HG03108 (cell line): ENCODE measurements at regions not wholly inside any gene's neighbourhood (a gene's known extent, or its start where the extent isn't known, plus 50 kb on each side); places are given as distances from the start of the nearest gene placed in this dataset.

Experiments
- ATAC-seq: cut with Tn5 transposase; IDR thresholded peaks from one replicate; pipeline ENCODE4 v1.9.1; 2021; ENCODE audit warnings: moderate library complexity; ENCODE audit not compliant: unreplicated experiment

DNA sequence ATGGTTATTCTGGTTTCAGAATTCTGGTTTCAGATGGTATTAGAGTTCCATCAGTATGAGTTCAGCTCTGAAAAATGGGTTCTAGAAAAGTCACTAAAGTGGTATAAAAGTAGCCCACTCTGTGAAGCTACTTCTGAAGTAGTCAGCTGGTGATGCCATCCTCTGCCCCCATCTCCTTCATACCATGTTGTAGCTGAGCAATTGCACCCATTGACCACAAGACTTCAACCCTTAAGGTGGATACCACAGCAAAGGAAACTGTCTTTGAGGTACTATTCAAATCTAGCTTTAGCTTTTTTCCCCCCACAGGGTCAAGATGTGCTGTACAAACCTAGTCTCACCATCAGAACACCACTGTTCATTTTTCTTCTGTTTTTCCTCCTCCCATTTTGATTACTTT is 444.9 kb downstream of the DMAC1 start:
- ATAC-seq, result no peak

DNA sequence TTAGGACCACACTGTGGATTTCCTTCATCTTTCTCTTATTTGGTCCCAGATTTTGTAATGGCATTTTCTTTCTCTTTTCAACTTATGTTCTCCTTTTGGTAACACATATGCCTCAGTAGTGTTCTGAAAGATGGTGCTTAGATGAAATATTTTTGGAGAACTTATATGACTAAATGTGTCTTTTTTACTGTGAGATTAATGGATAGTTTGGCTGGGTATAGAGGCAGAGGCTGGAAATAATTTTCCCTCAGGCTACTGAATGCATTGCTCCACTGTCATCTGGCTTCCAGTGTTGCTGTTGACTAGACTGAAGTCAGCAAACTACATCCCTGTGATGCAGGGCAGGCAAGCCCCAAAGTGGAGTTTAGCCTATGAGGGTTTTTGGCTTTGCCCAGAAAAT is 450.9 kb downstream of the DMAC1 start:
- ATAC-seq, result no peak

DNA sequence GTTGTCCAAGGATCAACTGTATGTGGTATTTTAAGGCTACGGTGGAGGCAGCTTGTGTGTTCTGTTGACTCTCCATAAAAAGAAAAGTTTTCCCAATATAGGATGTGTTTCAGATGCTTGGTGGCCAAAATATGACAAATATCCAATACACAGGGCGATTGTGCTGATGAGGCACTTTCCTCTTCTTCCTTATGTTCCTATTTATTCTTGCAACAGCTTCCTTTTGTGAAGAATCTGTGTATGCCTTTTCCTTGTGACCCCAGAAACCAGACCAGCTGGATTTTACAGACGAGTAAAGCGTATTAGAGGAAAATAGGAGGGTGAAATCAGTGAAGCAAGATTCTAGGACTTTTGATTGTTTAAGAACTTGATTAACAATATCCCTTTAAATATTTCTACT is 452.0 kb downstream of the DMAC1 start:
- ATAC-seq, result no peak

DNA sequence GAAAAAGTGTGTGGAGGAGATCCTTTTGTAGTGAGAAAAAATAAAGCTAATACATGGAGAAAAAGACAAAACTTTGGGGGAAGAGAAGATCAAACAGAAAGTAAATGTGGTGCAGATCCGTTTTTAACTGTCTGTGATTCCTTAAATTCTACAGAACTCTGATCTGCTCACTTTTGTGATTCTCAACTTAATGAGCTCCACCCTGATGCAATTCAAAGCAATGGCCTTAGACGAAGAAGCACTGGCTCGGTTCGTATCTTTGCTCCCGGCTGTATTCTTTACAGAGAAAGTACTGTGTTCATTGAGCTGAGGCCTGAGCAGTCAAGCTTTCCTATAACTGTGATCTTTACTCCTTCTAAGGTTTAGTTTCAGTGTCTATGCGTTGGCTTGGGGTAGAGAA is 453.4 kb downstream of the DMAC1 start:
- ATAC-seq, result no peak

DNA sequence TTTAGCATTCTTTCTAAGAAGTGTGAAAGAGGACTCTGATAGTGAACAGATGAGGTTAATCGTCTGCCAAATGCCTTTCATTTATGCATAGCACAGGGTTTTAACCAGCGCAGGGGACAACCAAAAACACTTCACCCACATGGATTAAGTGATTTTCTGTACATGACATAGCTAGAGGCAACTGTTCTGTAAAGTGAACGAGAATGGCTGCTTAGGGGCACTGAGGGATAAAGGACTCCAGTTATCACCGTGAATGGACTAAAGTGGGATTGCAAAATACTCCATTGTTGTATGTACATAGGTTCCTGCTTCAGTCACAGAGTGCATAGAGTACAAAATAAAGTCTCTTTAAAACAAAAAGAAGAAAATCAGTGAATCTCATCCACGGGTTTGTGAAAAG is 456.8 kb downstream of the DMAC1 start:
- no peak for ATAC-seq

DNA sequence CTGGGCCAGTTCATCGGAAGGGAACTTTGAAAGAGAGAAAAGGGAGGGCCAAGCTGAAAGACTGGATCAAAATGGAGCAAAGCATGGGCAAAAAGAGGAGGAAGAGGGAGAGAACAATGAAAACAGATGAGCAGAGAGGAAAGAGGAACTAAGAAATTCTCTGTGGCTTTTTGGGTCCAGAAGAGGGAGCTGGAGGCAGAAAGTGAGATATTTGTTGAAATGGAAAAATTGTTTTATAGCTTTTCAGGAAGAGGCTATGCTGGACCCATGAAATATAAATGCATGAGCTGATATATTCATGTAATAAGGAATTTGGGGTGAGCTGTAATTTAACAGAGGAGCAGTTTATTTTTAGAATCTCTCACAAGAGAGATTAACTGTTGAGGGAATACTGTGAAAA is 457.3 kb downstream of the DMAC1 start:
- peak; percentile 61 for ATAC-seq

DNA sequence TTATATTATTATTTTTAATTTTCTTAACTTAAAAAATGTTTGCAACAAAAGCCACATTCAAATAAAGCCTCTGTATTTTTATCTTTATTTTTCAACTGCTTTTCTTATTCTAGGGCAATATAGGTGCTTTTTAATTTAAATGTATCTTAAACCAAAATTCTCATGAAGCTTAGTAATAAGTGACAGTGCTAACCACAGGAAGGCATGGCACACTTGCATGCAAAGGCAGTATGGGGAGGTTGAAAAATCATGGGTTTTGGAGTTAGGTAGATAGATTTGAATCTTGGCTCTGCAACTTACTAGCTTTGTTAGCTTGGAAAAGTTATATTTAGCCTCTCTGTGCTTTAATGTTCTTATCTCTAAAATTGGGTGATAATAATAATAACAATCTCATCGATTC is 458.0 kb downstream of the DMAC1 start:
- ATAC-seq, result no peak

DNA sequence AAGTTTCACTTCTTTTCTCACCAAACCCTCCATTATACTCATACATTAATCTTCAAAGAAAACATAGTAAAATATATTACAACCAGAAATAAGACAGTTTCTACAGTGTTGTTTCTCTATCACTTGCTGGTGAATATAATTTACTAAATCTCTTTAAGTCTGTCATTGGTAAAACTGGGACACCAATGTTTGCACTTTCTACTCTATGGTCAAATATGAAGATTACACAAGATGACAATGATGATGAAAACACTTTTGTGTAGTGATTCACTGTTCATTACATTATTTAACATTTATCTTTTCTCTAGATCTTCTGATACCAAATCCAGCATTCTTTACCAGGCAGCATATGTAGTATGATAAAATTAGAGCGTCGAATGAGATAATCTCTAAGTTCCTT is 459.1 kb downstream of the DMAC1 start:
- ATAC-seq, result no peak

DNA sequence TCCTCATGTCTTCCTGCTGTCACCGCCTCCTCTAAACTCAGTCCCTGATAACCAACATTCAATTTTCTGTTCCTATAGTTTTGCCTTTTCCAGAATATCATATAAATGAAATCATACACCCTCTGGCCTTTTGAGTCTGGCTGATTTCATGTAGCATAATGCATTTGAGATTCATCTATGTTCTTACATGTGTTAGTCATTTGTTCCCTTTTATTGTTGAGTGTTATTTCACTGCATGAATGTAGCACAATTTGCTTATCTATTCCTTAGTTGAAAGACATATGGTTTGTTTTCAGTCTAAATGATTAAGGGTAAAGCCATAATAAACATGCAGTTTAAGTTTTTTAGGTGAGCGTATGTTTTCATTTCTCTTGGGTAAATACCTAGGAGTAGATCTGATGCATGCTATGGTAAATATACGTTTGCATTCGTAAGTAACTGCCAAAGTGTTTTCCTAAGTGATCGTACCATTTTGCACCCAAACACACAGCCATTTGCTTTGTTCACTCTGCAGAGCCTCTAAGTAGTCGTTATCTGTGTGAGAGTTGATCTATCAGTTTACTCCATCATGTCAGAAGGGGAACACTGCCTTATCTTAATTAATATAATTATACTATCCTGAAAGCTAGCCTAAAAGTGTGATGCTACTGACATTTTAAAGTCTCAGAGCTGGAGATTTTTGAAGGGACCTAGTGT is 460.8 kb downstream of the DMAC1 start:
- no peak for ATAC-seq

DNA sequence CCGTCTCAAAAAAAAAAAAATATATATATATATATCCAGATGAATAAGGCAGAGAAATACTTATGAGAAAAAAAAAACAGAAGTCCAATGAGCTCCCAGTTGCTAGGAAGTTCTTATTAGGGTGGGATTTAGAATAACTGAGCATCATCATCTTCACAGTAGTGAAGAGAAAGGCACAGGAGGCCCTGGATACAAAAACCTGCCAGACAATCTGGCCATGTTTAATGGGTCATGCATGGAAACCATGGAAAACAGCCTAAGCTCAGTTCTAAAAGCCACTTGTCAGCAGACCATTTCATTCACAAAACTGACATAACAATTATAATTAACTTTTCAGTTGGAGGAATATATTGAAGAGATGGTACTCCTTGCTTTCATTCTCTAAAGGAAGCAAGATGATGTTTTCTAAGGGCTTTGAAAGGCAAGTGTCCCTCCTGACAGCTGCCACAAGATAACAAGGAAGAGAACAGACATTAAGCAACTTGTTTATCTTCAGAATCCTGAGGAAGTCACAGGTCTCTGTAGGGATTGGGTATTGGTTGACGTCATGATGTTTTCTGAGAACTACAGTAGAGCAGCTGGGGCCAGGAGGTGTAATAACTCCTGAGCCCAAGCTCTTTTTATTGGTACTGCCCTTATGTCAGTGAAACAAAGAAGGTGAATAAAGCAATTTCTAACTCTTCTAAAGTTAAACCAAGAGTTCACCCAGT is 463.1 kb downstream of the DMAC1 start:
- no peak for ATAC-seq

DNA sequence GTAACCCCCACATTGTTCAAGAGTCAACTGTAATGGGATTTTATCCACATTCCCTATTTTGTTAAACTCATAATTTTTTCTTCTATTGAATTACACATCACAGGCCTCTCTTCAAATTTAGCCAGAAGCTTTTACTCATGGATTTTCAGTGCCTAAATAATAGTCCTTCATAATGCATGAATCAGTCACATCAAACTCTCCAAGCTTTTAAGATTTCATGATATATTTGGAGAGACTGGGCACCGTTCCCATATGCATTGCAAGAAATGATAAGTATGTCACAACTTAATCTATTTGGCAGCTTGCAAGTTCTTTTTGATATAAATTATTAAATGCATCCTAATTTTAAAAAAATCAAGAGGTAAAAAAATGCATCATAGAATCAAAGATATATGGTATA is 465.9 kb downstream of the DMAC1 start:
- no peak for ATAC-seq

DNA sequence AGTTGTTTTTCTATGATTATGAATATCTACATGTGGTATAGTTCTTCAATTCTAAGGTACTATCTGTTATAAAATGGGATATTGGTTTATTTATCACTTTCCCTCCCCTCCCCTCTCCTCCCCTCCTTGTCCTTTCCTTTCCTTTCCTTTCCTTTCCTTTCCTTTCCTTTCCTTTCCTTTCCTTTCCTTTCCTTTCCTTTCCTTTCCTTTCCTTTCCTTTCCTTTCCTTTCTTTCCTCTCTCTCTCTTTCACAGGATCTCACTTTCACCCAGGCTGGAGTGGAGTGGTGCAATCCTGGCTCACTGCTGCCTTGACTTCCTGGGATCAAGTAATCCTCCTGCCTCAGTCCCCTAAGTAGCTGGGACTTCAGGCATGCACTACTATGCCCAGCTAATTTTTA is 466.8 kb downstream of the DMAC1 start:
- no peak for ATAC-seq

DNA sequence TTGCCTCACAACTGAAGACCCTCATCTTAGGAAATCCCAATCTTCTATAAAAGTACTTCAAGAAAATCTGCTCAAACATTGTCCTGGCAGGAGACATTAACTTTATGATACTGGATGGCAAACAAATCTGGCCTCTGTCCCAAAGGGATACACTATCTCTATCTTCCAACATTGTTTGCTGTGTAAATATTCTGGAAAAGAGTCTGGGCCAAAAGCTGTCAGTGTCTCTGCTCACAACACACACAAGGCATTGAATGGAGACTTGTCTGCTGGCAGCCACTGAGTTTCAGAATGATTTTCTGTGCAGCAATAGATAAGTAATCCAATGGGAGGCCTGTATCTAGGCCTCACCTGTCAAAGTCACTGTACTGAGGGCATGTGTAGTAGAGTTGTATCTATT is 471.1 kb downstream of the DMAC1 start:
- no peak for ATAC-seq

DNA sequence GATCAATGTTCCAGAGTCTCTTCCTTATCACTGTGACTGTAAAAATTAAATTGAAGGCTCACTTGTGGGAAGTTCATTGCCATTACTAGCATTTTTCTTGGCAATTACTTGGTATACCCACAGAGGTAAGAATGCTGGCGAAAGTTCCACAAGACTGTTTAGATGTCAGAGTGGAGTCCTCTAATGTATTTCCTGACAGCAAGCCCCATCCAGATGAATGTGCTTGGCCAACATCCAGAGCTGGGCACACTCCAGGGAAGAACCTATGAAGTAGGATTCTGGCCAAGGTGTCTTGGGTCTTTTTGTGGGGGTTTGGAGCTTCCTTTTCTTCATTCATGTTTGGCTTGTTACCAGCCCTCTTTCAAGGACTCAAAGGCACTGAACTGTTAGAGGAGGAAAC is 473.6 kb downstream of the DMAC1 start:
- no peak for ATAC-seq

DNA sequence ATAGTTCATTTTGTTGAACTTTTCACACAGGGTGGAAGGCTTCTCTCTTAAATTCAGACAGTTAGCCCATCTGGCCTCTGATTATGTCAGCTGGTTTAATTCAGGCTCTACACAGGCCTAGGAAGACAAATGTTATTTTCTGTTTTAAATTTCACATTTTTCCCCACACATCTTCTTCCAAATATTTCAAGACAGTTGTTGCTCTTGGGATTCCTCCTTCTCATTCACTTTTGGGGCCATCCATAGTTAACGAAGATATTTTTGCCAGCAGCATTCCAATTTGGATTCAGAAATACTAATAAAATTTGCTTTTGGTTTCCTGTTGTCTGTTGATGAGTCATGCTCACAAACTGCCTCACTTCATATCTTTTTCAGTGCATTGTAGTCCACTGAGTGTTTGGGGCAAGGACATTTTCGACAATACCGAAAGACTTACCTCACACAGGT is 475.4 kb downstream of the DMAC1 start:
- ATAC-seq, result no peak

DNA sequence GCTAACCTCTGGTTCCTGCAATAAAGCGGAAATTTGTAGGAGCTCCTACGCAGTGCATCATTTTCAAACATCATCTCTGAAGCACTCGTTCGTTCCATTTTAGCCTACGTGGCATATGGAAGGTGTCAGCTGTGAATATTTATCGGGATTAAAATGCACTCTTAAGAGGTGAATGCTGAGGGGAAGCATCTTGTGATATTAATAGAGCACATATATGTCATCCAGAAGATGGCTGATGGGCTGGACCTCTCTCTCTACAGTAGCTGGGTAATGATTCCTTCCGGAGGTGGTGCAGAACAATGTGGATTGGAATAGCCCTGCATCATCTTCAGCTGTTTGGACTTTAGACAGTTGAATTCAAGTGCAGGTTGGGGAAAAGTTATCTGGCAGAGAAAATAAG is 478.7 kb downstream of the DMAC1 start:
- ATAC-seq, result no peak

DNA sequence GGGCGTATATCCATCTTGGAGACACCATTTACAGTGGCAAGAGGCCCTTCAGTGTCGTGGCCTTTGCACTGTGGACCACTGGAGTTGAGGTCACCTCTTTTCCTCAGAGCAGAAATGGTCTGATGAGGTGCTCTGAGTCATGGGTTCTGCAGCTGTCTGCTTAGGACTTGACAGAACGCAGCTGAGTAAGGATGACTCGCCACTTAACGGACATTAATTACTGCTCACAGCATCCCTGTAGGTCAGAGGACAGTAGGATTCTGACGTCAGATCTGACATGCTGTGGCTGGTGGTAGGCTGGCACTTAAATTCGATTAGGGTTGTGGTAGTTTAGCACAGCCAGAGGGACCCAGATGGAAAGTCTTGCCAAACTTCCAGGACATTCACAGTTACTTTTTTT is 479.4 kb downstream of the DMAC1 start:
- ATAC-seq, result no peak

DNA sequence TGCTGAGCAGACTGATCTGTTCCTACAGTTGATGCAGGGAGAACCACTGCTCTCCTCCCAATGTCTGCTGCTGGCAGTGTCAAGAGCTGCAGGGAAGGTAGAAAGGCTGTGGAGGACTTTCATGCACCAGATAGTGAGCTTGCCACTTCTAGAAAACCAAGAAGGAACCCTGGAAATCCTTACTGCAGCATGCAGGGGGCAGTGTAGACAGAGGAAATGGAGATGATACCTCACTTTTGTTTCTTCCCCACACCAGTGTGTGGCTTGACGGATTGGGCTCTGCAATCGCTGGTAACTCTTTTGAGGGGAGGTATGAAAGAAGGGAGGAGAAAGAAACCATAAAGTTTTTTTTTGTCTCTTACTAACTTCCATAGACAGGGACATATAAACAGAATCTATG is 480.7 kb downstream of the DMAC1 start:
- no peak for ATAC-seq

DNA sequence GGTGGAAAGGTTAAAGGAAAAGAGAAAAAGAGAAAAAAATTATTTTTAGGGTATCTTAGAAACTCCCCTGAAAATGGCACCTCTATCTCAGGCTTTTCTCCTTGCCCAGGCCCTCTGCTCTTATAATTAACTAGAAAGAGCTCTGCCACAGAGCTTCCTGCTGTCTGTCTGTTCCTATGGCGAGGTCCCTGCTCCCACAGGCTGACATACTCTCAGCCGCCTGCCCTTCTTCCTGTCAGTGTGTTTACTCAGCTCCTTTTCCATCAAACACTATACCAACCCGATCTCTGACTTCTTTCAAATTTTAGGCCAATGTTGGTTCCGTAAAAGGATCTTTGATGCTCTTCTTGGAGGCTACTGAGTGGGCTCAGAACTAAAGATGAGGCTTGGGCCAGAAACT is 482.6 kb downstream of the DMAC1 start:
- no peak for ATAC-seq

DNA sequence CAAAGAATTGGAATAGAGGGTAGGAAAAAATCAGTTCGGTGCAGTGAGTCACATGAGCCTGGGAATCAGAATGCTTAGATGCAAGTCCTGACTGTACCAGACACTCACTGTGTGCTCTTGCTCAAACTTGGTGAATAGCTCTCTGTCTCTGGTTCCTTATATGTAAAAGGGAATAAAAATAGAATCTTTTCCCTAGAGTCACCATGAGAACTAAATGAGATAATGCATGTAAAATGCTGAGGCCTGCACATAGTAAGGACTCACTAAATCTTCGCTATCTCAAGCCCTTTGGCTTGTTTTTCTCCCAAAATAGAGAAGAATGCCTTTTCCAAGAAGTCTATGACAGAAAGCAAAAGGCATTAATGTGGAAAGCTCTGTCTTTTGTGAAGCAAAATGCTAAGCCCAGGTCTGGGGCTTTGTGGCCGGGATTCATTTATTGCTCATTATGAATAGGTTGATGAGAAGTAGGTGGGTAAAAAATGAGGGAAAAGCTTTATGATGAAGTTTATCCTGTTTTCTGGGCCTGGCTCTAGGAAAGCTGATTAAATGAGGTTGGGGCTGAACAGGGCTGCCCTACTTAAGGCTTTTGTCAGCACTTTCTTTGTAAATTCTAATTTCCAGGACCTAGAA is 483.3 kb downstream of the DMAC1 start:
- no peak for ATAC-seq

DNA sequence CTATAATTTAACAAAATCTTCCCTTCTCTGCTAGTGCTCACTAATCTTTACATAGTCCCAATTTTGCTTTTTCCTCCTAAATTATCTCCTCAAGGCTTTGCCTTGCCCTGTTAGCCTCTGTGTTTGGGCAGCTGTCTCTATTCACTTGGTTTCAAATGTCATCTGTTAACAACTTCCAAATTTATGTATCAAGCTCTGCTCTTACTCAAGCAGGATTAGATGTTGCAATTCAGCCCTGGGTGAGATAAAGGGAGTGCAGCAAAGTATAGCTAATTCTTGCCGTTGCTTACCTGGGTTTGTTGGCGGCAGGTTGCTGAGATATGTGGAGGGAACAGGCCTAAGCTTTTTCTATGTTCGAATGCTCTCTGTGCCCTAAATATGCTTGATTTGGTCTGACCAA is 483.8 kb downstream of the DMAC1 start:
- ATAC-seq, result no peak

DNA sequence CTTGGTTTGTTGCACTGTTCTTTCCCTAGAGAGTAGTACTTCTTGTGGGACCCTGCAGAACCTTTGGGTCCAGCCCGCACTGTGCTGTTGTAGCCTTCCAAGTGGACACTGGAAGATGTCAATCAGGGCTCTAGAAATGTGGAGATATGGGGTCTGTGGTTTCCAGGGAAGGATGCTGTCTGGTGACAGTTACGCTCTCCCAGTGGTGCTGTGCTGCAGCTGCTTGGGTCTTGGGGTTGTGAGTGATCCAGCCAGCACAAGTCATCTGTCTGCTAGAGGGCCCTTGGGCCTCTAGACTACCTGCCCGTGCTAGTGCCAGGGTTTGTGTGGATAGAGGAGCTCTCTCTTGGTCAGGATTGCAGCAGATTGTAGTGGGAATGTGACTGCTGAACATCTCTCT is 484.5 kb downstream of the DMAC1 start:
- ATAC-seq, result no peak
